ENCODE measurements at regions not wholly inside any gene's neighbourhood (a gene's known extent, or its start where the extent isn't known, plus 50 kb on each side); places are given as distances from the start of the nearest gene placed in this dataset.

GRCh38 chr15:47824147-47824546, 106.8 kb downstream of the SEMA6D start:
- Histone ChIP-seq H3K27me3 (no peaks in the 10 kb centered on the region), H3K27ac (no peak overlapping the region), H3K4me3 (no peak overlapping the region), H3K36me3 (replicated peaks in 1 of 2) (no peaks in the 10 kb centered on the region), H3K4me1 (replicated peaks in 1 of 2) (no peaks in the 10 kb centered on the region), H3K9me3 (replicated peaks in 1 of 3) (no peaks in the 10 kb centered on the region)
- WGBS, 4 donors, result 55 to 71% (median 64%) methylated on average over 4 of the region's 4 CpGs
- intact Hi-C loops (cut with DNase I), result no loop called here
- TF ChIP-seq POLR2A (IDR thresholded peaks at IDR 0.05), result no peak
- TF ChIP-seq, protein P1, sequence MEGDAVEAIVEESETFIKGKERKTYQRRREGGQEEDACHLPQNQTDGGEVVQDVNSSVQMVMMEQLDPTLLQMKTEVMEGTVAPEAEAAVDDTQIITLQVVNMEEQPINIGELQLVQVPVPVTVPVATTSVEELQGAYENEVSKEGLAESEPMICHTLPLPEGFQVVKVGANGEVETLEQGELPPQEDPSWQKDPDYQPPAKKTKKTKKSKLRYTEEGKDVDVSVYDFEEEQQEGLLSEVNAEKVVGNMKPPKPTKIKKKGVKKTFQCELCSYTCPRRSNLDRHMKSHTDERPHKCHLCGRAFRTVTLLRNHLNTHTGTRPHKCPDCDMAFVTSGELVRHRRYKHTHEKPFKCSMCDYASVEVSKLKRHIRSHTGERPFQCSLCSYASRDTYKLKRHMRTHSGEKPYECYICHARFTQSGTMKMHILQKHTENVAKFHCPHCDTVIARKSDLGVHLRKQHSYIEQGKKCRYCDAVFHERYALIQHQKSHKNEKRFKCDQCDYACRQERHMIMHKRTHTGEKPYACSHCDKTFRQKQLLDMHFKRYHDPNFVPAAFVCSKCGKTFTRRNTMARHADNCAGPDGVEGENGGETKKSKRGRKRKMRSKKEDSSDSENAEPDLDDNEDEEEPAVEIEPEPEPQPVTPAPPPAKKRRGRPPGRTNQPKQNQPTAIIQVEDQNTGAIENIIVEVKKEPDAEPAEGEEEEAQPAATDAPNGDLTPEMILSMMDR (IDR thresholded peaks at IDR 0.05), result no peak
- no peak for DNase-seq

DNA sequence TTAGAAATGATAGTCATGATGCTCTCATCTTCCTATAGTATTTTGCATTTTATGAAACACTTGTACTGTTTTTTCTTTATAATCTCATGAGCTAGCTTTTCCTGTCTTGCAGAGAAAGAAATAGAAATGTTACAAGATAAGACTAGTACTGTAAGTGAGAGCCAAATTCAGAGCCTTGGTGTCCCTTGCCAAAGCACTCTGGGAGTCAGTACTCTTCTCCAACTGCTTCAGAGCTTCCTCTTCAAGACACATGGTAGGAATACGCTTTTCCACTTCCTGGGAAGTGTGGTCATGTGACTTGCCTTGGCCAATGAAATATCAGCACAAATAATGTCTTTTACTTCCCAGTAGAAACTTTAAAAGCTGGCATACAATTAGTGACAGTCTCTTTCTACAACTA, 112.4 kb downstream of the SEMA6D start:
- WGBS, 4 donors, result 45 to 56% (median 55%) methylated on average over 1 of the region's 1 CpG
- Histone ChIP-seq H3K4me3 (no peak overlapping the region), H3K36me3 (replicated peaks in 1 of 2) (no peaks in the 10 kb centered on the region), H3K27me3 (no peaks in the 10 kb centered on the region), H3K4me1 (replicated peaks in 1 of 2) (no peaks in the 10 kb centered on the region), H3K27ac (no peak overlapping the region), H3K9me3 (replicated peaks in 1 of 3) (no peaks in the 10 kb centered on the region)
- intact Hi-C loops (cut with DNase I), result no loop called here
- TF ChIP-seq POLR2A (IDR thresholded peaks at IDR 0.05), result no peak
- TF ChIP-seq, protein P1 (IDR thresholded peaks at IDR 0.05), result no peak
- DNase-seq, result no peak

GRCh38 chr15:47834093-47834492, 116.8 kb downstream of the SEMA6D start:
- H3K27ac ChIP-seq, result no peak overlapping the region
- TF ChIP-seq, protein P1 (IDR thresholded peaks at IDR 0.05), result no peak
- no peak for TF ChIP-seq POLR2A (IDR thresholded peaks at IDR 0.05)
- no peak overlapping the region for H3K4me3 ChIP-seq
- H3K4me1 ChIP-seq (replicated peaks in 1 of 2), result no peaks in the 10 kb centered on the region
- intact Hi-C loops (cut with DNase I), result no loop called here
- H3K27me3 ChIP-seq, result no peaks in the 10 kb centered on the region
- WGBS, 4 donors, result 65 to 93% (median 76%) methylated on average over 1 of the region's 1 CpG
- H3K36me3 ChIP-seq (replicated peaks in 1 of 2), result no peaks in the 10 kb centered on the region
- no peaks in the 10 kb centered on the region for H3K9me3 ChIP-seq (replicated peaks in 1 of 3)
- no peak for DNase-seq

- DNase-seq, result no peak
- Histone ChIP-seq H3K27ac (no peak overlapping the region), H3K4me3 (no peak overlapping the region), H3K27me3 (no peaks in the 10 kb centered on the region), H3K9me3 (replicated peaks in 1 of 3) (no peaks in the 10 kb centered on the region), H3K4me1 (replicated peaks in 1 of 2) (no peaks in the 10 kb centered on the region), H3K36me3 (replicated peaks in 1 of 2) (no peaks in the 10 kb centered on the region)
- 67 to 75% (median 71%) methylated on average over 6 of the region's 6 CpGs for WGBS, 4 donors
- intact Hi-C loops (cut with DNase I), result no loop called here
- TF ChIP-seq, protein P1 (IDR thresholded peaks at IDR 0.05), result no peak
- no peak for TF ChIP-seq POLR2A (IDR thresholded peaks at IDR 0.05)
These were observed 122.0 kb downstream of the SEMA6D start for GRCh38 chr15:47839233-47839825.
